Fibroblast of pulmonary artery (primary cell): ENCODE measurements at regions not wholly inside any gene's neighbourhood (a gene's known extent, or its start where the extent isn't known, plus 50 kb on each side); places are given as distances from the start of the nearest gene placed in this dataset.

Source experiments
- DNase-seq: peaks from one replicate; pipeline ENCODE4 v3.0.0-alpha.2; 2010; ENCODE audit warnings: low read depth
- H3K4me3 ChIP-seq: replicated peaks from 2 replicates; pipeline ENCODE4 v1.5.1; 2011; ENCODE audit warnings: low read depth, mild to moderate bottlenecking, control low read depth, low read length, moderate library complexity
- CTCF ChIP-seq: IDR thresholded peaks from 2 replicates; pipeline ENCODE4 v1.5.1; 2011; ENCODE audit warnings: mild to moderate bottlenecking, control low read depth, low read length, inconsistent platforms; ENCODE audit errors: missing control alignments

GRCh38 chr4:66849596-66849995 lies 695.7 kb downstream of the CENPC start:
- no peak for TF ChIP-seq CTCF

GRCh38 chr4:66842724-66843088 lies 702.6 kb downstream of the CENPC start:
- H3K4me3 ChIP-seq = no peak overlapping the region
- TF ChIP-seq CTCF = no peak
- DNase-seq = no peak

More at GRCh38 chr4:66849596-66849995, 695.7 kb downstream of the CENPC start:
- no peak for DNase-seq
- H3K4me3 ChIP-seq = no peak overlapping the region

- no peak for TF ChIP-seq CTCF
- no peak for DNase-seq
- no peak overlapping the region for H3K4me3 ChIP-seq
Observed at GRCh38 chr4:66842026-66842723, 703.1 kb downstream of the CENPC start.

GRCh38 chr4:66840178-66840577 lies 705.1 kb downstream of the CENPC start:
- DNase-seq = no peak
- no peak for TF ChIP-seq CTCF
- H3K4me3 ChIP-seq = no peak overlapping the region

GRCh38 chr4:66837279-66837922 lies 707.9 kb downstream of the CENPC start:
- no peak overlapping the region for H3K4me3 ChIP-seq
- no peak for DNase-seq
- TF ChIP-seq CTCF = no peak

- no peak overlapping the region for H3K4me3 ChIP-seq
- TF ChIP-seq CTCF = no peak
- no peak for DNase-seq
Observed at GRCh38 chr4:66829310-66829709, 716.0 kb downstream of the CENPC start.

GRCh38 chr4:66820681-66821080 lies 724.6 kb downstream of the CENPC start:
- no peak for TF ChIP-seq CTCF
- DNase-seq = no peak
- no peak overlapping the region for H3K4me3 ChIP-seq
